Astrocyte (in vitro differentiated cells and primary cell): ENCODE measurements at regions not wholly inside any gene's neighbourhood (a gene's known extent, or its start where the extent isn't known, plus 50 kb on each side); places are given as distances from the start of the nearest gene placed in this dataset.

Experiments
- DNase-seq: peaks from one replicate; pipeline ENCODE4 v3.0.0-alpha.2; 2010; ENCODE audit warnings: low read depth
- FAIRE-seq: peaks from 2 replicates; lab custom pipeline; 2011; peaks lifted over from hg19 to GRCh38; lab: Jason Lieb, UNC
- H2AFZ ChIP-seq: 2 replicates; pipeline ENCODE4 v1.6.0; 2012; ENCODE audit warnings: low read depth, low read length, inconsistent platforms
- H3K27ac ChIP-seq: 2 replicates; pipeline ENCODE4 v1.5.1; 2011; ENCODE audit warnings: low read depth, low read length, inconsistent platforms
- H3K27me3 ChIP-seq: 2 replicates; pipeline ENCODE4 v1.6.0; 2011; ENCODE audit warnings: low read length, inconsistent platforms; ENCODE audit not compliant: insufficient read depth
- H3K36me3 ChIP-seq: 2 replicates; pipeline ENCODE4 v1.5.1; 2011; ENCODE audit warnings: low read length, inconsistent platforms; ENCODE audit not compliant: insufficient read depth
- H3K4me1 ChIP-seq: 2 replicates; pipeline ENCODE4 v1.5.1; 2011; ENCODE audit warnings: low read length, inconsistent platforms; ENCODE audit not compliant: insufficient read depth
- H3K4me2 ChIP-seq: 2 replicates; pipeline ENCODE4 v1.6.0; 2012; ENCODE audit warnings: low read length, inconsistent platforms
- H3K4me3 ChIP-seq: 2 replicates; pipeline ENCODE4 v1.5.1; 2011; ENCODE audit warnings: low read depth, mild to moderate bottlenecking, low read length, inconsistent platforms; ENCODE audit not compliant: insufficient read depth
- H3K79me2 ChIP-seq: 2 replicates; pipeline ENCODE4 v1.6.0; 2012; ENCODE audit warnings: mild to moderate bottlenecking, low read length, inconsistent platforms; ENCODE audit not compliant: insufficient read depth
- H3K9ac ChIP-seq: 2 replicates; pipeline ENCODE4 v1.6.0; 2012; ENCODE audit warnings: mild to moderate bottlenecking, low read length, inconsistent platforms
- H3K9me3 ChIP-seq: 2 replicates; pipeline ENCODE4 v1.5.1; 2012; ENCODE audit warnings: low read depth, mild to moderate bottlenecking, low read length, inconsistent platforms; ENCODE audit not compliant: insufficient read depth
- H4K20me1 ChIP-seq: 2 replicates; pipeline ENCODE4 v1.6.0; 2012; ENCODE audit warnings: low read length, inconsistent platforms; ENCODE audit not compliant: insufficient read depth
- H3K27ac Mint-ChIP-seq: one replicate; pipeline ENCODE4 v1.8.0; 2021; ENCODE audit warnings: mild to moderate bottlenecking, mixed read lengths; ENCODE audit not compliant: unreplicated experiment
- H3K27me3 Mint-ChIP-seq: one replicate; pipeline ENCODE4 v1.8.0; 2021; ENCODE audit warnings: low read depth, mixed read lengths; ENCODE audit not compliant: unreplicated experiment
- H3K36me3 Mint-ChIP-seq: one replicate; pipeline ENCODE4 v1.8.0; 2021; ENCODE audit warnings: low read depth, mixed read lengths; ENCODE audit not compliant: unreplicated experiment
- H3K4me1 Mint-ChIP-seq: one replicate; pipeline ENCODE4 v1.8.0; 2021; ENCODE audit warnings: low read depth, mixed read lengths; ENCODE audit not compliant: unreplicated experiment
- H3K4me3 Mint-ChIP-seq: one replicate; pipeline ENCODE4 v1.8.0; 2021; ENCODE audit warnings: mild to moderate bottlenecking, moderate library complexity, mixed read lengths; ENCODE audit not compliant: unreplicated experiment
- H3K9me3 Mint-ChIP-seq: one replicate; pipeline ENCODE4 v1.8.0; 2021; ENCODE audit warnings: mild to moderate bottlenecking, mixed read lengths; ENCODE audit not compliant: unreplicated experiment
- CTCF ChIP-seq: IDR thresholded peaks from 2 replicates; pipeline ENCODE4 v1.5.1; 2011; ENCODE audit warnings: low read depth, mild to moderate bottlenecking, inconsistent platforms, low read length, moderate library complexity; ENCODE audit not compliant: insufficient read depth
- EZH2 ChIP-seq: IDR thresholded peaks from 2 replicates; pipeline ENCODE4 v1.6.1; 2012; ENCODE audit warnings: mild to moderate bottlenecking, low read length, inconsistent platforms; ENCODE audit not compliant: insufficient read depth

- DNase-seq: no peak
- H3K9me3 Mint-ChIP-seq: no peaks in the 10 kb centered on the region
- peaks cover 21% of the 10 kb centered on the region for H3K4me1 Mint-ChIP-seq
These were observed 252.7 kb upstream of the MBL2 start for GRCh38 chr10:53025172-53025711.

GRCh38 chr10:53023411-53023810 lies 250.8 kb upstream of the MBL2 start:
- H3K27me3 Mint-ChIP-seq: no peaks in the 10 kb centered on the region
- peaks cover 16% of the 10 kb centered on the region for H3K4me1 Mint-ChIP-seq
- H3K79me2 ChIP-seq: no peaks in the 10 kb centered on the region
- no peak for FAIRE-seq
- H3K27ac ChIP-seq: no peak overlapping the region
- no peak overlapping the region for H2AFZ ChIP-seq
- no peak for DNase-seq
- H3K9me3 ChIP-seq: no peaks in the 10 kb centered on the region
- H3K27ac Mint-ChIP-seq: no peak overlapping the region
- no peaks in the 10 kb centered on the region for H4K20me1 ChIP-seq
- no peaks in the 10 kb centered on the region for H3K27me3 ChIP-seq
- H3K36me3 Mint-ChIP-seq: no peaks in the 10 kb centered on the region
- no peak for TF ChIP-seq CTCF
- TF ChIP-seq EZH2: no peak
- no peak overlapping the region for H3K9ac ChIP-seq
- no peak overlapping the region for H3K4me3 Mint-ChIP-seq
- H3K4me1 ChIP-seq: no peaks in the 10 kb centered on the region
- no peak overlapping the region for H3K4me3 ChIP-seq
- H3K36me3 ChIP-seq: no peaks in the 10 kb centered on the region
- H3K9me3 Mint-ChIP-seq: no peaks in the 10 kb centered on the region
- H3K4me2 ChIP-seq: no peak overlapping the region

More at GRCh38 chr10:53025172-53025711, 252.7 kb upstream of the MBL2 start:
- H2AFZ ChIP-seq: peak overlapping the region; percentile 18
- H3K79me2 ChIP-seq: no peaks in the 10 kb centered on the region
- no peak overlapping the region for H3K27ac ChIP-seq
- H3K36me3 ChIP-seq: no peaks in the 10 kb centered on the region
- no peak overlapping the region for H3K9ac ChIP-seq
- peaks cover 3% of the 10 kb centered on the region for H3K4me1 ChIP-seq
- Mint-ChIP-seq H3K4me3 (no peak overlapping the region), H3K36me3 (no peaks in the 10 kb centered on the region), H3K27me3 (no peaks in the 10 kb centered on the region), H3K27ac (no peak overlapping the region)
- FAIRE-seq: no peak
- H3K4me2 ChIP-seq: peak overlapping the region; percentile 68
- TF ChIP-seq CTCF: no peak
- TF ChIP-seq EZH2: no peak
- H3K4me3 ChIP-seq: no peak overlapping the region
- H3K9me3 ChIP-seq: no peaks in the 10 kb centered on the region
- no peaks in the 10 kb centered on the region for H4K20me1 ChIP-seq
- no peaks in the 10 kb centered on the region for H3K27me3 ChIP-seq

GRCh38 chr10:53022611-53023088 lies 250.1 kb upstream of the MBL2 start:
- Mint-ChIP-seq H3K27me3 (no peaks in the 10 kb centered on the region), H3K27ac (no peak overlapping the region), H3K9me3 (no peaks in the 10 kb centered on the region), H3K4me3 (no peak overlapping the region), H3K4me1 (peaks cover 16% of the 10 kb centered on the region), H3K36me3 (no peaks in the 10 kb centered on the region)
- H4K20me1 ChIP-seq: no peaks in the 10 kb centered on the region
- no peaks in the 10 kb centered on the region for H3K36me3 ChIP-seq
- DNase-seq (no peak), FAIRE-seq (no peak)
- no peaks in the 10 kb centered on the region for H3K79me2 ChIP-seq
- H3K27me3 ChIP-seq: no peaks in the 10 kb centered on the region
- no peak overlapping the region for H3K27ac ChIP-seq
- H2AFZ ChIP-seq: no peak overlapping the region
- no peaks in the 10 kb centered on the region for H3K4me1 ChIP-seq
- H3K9ac ChIP-seq: no peak overlapping the region
- H3K4me2 ChIP-seq: no peak overlapping the region
- H3K9me3 ChIP-seq: no peaks in the 10 kb centered on the region
- H3K4me3 ChIP-seq: no peak overlapping the region
- TF ChIP-seq EZH2: no peak
- TF ChIP-seq CTCF: no peak
